ENCODE measurements at regions not wholly inside any gene's neighbourhood (a gene's known extent, or its start where the extent isn't known, plus 50 kb on each side); places are given as distances from the start of the nearest gene placed in this dataset.

DNA sequence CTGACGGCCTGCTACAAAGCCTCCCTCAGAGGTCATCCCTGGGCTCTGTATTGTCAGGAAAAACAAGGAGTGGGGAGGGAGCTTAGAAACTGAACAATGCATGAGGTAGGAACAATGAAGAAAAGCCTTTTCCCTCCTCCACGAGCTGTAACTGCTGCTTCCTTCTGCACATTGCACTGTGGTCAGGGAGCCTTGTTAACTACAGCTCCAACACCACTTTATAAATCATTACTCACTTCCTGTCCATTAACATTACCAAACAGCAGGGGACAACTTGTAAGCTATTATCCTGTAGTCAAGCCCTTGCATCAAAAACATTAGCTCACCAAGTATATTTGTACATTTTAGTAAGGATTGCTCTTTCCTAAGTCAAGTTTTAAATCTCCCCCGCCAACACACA, 336.0 kb upstream of the NR5A2 start:
- Histone ChIP-seq H4K8ac (ENCODE audit: low read length) (no peak overlapping the region), H2BK12ac (ENCODE audit: low read length in 2 of 2) (no peak overlapping the region), H3K4ac (ENCODE audit: low read depth in 1 of 2, low read length in 2 of 2) (no peak overlapping the region), H3K27ac (ENCODE audit: low read length, poor library complexity, severe bottlenecking) (peak overlapping the region; percentile 66), H2AK5ac (ENCODE audit: low read length, severe bottlenecking) (no peak overlapping the region), H4K91ac (ENCODE audit: low read length) (no peak overlapping the region), H3K18ac (ENCODE audit: low read depth in 1 of 2, low read length in 2 of 2) (peak overlapping the region; percentile 48 to 58), H3K9me3 (ENCODE audit: control insufficient read depth, low read length) (no peaks in the 10 kb centered on the region), H2BK15ac (ENCODE audit: low read depth, poor library complexity, severe bottlenecking) (no peak overlapping the region), H2BK120ac (ENCODE audit: low read depth, low read length) (peak overlapping the region; percentile 71), H3K14ac (ENCODE audit: low read length in 2 of 2) (no peak overlapping the region), H3K4me2 (ENCODE audit: low read length, poor library complexity, severe bottlenecking) (no peak overlapping the region), H3K23ac (ENCODE audit: low read length in 2 of 2) (no peak overlapping the region), H2BK5ac (ENCODE audit: low read depth, low read length, poor library complexity, severe bottlenecking) (no peak overlapping the region), H3K79me1 (replicated peaks; ENCODE audit: low read length, poor library complexity, severe bottlenecking) (no peaks in the 10 kb centered on the region), H3K4me1 (ENCODE audit: control insufficient read depth, insufficient read depth, low read depth, low read length) (peaks cover 8% of the 10 kb centered on the region), H3K4me3 (ENCODE audit: insufficient read depth in 1 of 2, low read depth in 1 of 2, low read length in 2 of 2) (no peak overlapping the region), H2AFZ (ENCODE audit: low read depth, low read length) (no peak overlapping the region), H3K36me3 (ENCODE audit: control insufficient read depth in 1 of 2, insufficient read depth in 2 of 2, low read depth in 1 of 2, low read length in 2 of 2) (no peaks in the 10 kb centered on the region), H3K9ac (ENCODE audit: low read length) (peak overlapping the region; percentile 37), H3K27me3 (ENCODE audit: control insufficient read depth in 1 of 2, insufficient read depth in 1 of 2, low read length in 2 of 2) (no peaks in the 10 kb centered on the region)
- DNase-seq, result peak; percentile 92
- WGBS, result 15% methylated on average over 3 of the region's 3 CpGs

DNA sequence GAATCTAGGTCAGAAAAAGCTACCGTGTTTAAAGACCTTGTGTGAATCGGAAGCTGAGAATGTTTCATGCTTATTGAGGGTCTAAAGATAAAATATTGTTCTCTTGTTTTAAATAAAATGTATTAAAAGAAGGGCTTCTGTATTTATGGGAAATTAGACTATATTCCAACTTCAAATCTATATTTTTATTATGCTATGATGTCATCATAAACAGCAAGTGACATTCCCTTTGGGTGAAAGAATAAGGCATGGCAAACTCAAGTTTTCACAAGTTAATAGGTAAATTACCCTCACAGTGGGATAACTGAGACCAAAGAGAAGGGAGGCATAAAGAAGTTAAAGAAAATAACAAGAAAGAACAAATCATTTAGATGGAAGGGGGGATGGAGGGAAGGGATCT, 333.8 kb upstream of the NR5A2 start:
- no peak overlapping the region for H2BK15ac ChIP-seq (ENCODE audit: low read depth, poor library complexity, severe bottlenecking)
- no peak overlapping the region for H2AK5ac ChIP-seq (ENCODE audit: low read length, severe bottlenecking)
- no peak overlapping the region for H3K14ac ChIP-seq (ENCODE audit: low read length in 2 of 2)
- no peak overlapping the region for H2BK12ac ChIP-seq (ENCODE audit: low read length in 2 of 2)
- no peak overlapping the region for H3K18ac ChIP-seq (ENCODE audit: low read depth in 1 of 2, low read length in 2 of 2)
- no peak for DNase-seq
- H3K23ac ChIP-seq (ENCODE audit: low read length in 2 of 2), result no peak overlapping the region
- H2BK120ac ChIP-seq (ENCODE audit: low read depth, low read length), result no peak overlapping the region
- no peak overlapping the region for H2AFZ ChIP-seq (ENCODE audit: low read depth, low read length)
- 96% methylated on average over 2 of the region's 2 CpGs for WGBS
- no peak overlapping the region for H3K9ac ChIP-seq (ENCODE audit: low read length)
- H3K4me1 ChIP-seq (ENCODE audit: control insufficient read depth, insufficient read depth, low read depth, low read length), result peaks cover 4% of the 10 kb centered on the region
- H3K4me2 ChIP-seq (ENCODE audit: low read length, poor library complexity, severe bottlenecking), result no peak overlapping the region
- no peak overlapping the region for H3K4ac ChIP-seq (ENCODE audit: low read depth in 1 of 2, low read length in 2 of 2)
- no peak overlapping the region for H3K27ac ChIP-seq (ENCODE audit: low read length, poor library complexity, severe bottlenecking)
- H3K4me3 ChIP-seq (ENCODE audit: insufficient read depth in 1 of 2, low read depth in 1 of 2, low read length in 2 of 2), result no peak overlapping the region
- no peaks in the 10 kb centered on the region for H3K36me3 ChIP-seq (ENCODE audit: control insufficient read depth in 1 of 2, insufficient read depth in 2 of 2, low read depth in 1 of 2, low read length in 2 of 2)
- no peaks in the 10 kb centered on the region for H3K9me3 ChIP-seq (ENCODE audit: control insufficient read depth, low read length)
- no peak overlapping the region for H4K8ac ChIP-seq (ENCODE audit: low read length)
- H4K91ac ChIP-seq (ENCODE audit: low read length), result no peak overlapping the region
- H3K27me3 ChIP-seq (ENCODE audit: control insufficient read depth in 1 of 2, insufficient read depth in 1 of 2, low read length in 2 of 2), result no peaks in the 10 kb centered on the region
- H3K79me1 ChIP-seq (replicated peaks; ENCODE audit: low read length, poor library complexity, severe bottlenecking), result no peaks in the 10 kb centered on the region
- H2BK5ac ChIP-seq (ENCODE audit: low read depth, low read length, poor library complexity, severe bottlenecking), result no peak overlapping the region

DNA sequence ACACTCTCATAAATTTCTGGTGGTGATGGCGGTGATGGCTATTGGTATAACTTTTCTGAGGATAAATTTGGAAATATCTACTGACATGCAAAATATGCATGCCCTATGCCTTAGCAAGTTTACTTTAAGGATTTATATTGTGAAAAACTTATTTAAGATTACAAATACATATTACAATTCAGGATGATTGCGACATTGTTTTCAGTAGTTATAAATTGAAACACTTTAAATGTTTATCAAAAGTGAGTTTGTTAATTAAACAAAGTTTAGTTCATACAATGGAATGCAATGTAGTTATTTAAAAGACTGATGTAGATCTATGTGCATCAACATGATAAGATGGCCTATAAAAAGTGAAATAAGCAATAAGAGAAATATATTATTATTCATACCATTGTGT, 331.3 kb upstream of the NR5A2 start:
- no peak overlapping the region for H3K9ac ChIP-seq (ENCODE audit: low read length)
- no peak overlapping the region for H2AK5ac ChIP-seq (ENCODE audit: low read length, severe bottlenecking)
- no peak overlapping the region for H4K8ac ChIP-seq (ENCODE audit: low read length)
- H3K27me3 ChIP-seq (ENCODE audit: control insufficient read depth in 1 of 2, insufficient read depth in 1 of 2, low read length in 2 of 2), result no peaks in the 10 kb centered on the region
- H2BK5ac ChIP-seq (ENCODE audit: low read depth, low read length, poor library complexity, severe bottlenecking), result no peak overlapping the region
- H3K23ac ChIP-seq (ENCODE audit: low read length in 2 of 2), result no peak overlapping the region
- no peak overlapping the region for H2AFZ ChIP-seq (ENCODE audit: low read depth, low read length)
- H3K4ac ChIP-seq (ENCODE audit: low read depth in 1 of 2, low read length in 2 of 2), result no peak overlapping the region
- no peak overlapping the region for H3K4me3 ChIP-seq (ENCODE audit: insufficient read depth in 1 of 2, low read depth in 1 of 2, low read length in 2 of 2)
- H3K27ac ChIP-seq (ENCODE audit: low read length, poor library complexity, severe bottlenecking), result no peak overlapping the region
- H3K36me3 ChIP-seq (ENCODE audit: control insufficient read depth in 1 of 2, insufficient read depth in 2 of 2, low read depth in 1 of 2, low read length in 2 of 2), result no peaks in the 10 kb centered on the region
- H2BK15ac ChIP-seq (ENCODE audit: low read depth, poor library complexity, severe bottlenecking), result no peak overlapping the region
- no CpG with 5 or more reads among the region's 2 CpGs for WGBS
- no peak overlapping the region for H4K91ac ChIP-seq (ENCODE audit: low read length)
- DNase-seq, result no peak
- no peak overlapping the region for H3K14ac ChIP-seq (ENCODE audit: low read length in 2 of 2)
- peaks cover 2% of the 10 kb centered on the region for H3K4me1 ChIP-seq (ENCODE audit: control insufficient read depth, insufficient read depth, low read depth, low read length)
- H2BK120ac ChIP-seq (ENCODE audit: low read depth, low read length), result no peak overlapping the region
- H3K9me3 ChIP-seq (ENCODE audit: control insufficient read depth, low read length), result no peaks in the 10 kb centered on the region
- H3K79me1 ChIP-seq (replicated peaks; ENCODE audit: low read length, poor library complexity, severe bottlenecking), result no peaks in the 10 kb centered on the region
- no peak overlapping the region for H2BK12ac ChIP-seq (ENCODE audit: low read length in 2 of 2)
- no peak overlapping the region for H3K18ac ChIP-seq (ENCODE audit: low read depth in 1 of 2, low read length in 2 of 2)
- no peak overlapping the region for H3K4me2 ChIP-seq (ENCODE audit: low read length, poor library complexity, severe bottlenecking)

DNA sequence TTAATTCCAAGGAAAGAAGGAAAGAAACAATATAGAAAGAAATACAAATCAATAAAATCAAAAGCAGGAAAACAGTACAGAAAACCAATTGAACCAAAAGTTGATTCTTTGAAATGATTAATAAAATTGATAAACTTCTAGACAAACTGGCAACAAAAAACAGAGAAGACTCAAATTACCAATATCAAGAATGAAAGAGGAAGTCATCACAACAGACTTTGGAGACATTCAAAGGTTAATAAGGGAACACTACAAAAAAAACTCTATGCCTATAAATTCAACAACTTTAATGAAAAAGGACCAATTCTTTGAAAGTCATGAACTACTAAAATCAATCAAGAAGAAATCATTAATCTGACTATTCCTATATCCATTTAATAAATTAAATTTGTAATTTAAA, 329.3 kb upstream of the NR5A2 start:
- no peak for DNase-seq
- Histone ChIP-seq H3K27ac (ENCODE audit: low read length, poor library complexity, severe bottlenecking) (no peak overlapping the region), H3K4me1 (ENCODE audit: control insufficient read depth, insufficient read depth, low read depth, low read length) (no peaks in the 10 kb centered on the region), H3K9me3 (ENCODE audit: control insufficient read depth, low read length) (no peaks in the 10 kb centered on the region), H4K91ac (ENCODE audit: low read length) (no peak overlapping the region), H3K4ac (ENCODE audit: low read depth in 1 of 2, low read length in 2 of 2) (no peak overlapping the region), H3K36me3 (ENCODE audit: control insufficient read depth in 1 of 2, insufficient read depth in 2 of 2, low read depth in 1 of 2, low read length in 2 of 2) (no peaks in the 10 kb centered on the region), H2BK5ac (ENCODE audit: low read depth, low read length, poor library complexity, severe bottlenecking) (no peak overlapping the region), H3K9ac (ENCODE audit: low read length) (no peak overlapping the region), H3K79me1 (replicated peaks; ENCODE audit: low read length, poor library complexity, severe bottlenecking) (no peaks in the 10 kb centered on the region), H2BK12ac (ENCODE audit: low read length in 2 of 2) (no peak overlapping the region), H2AK5ac (ENCODE audit: low read length, severe bottlenecking) (no peak overlapping the region), H2BK15ac (ENCODE audit: low read depth, poor library complexity, severe bottlenecking) (no peak overlapping the region), H2AFZ (ENCODE audit: low read depth, low read length) (no peak overlapping the region), H2BK120ac (ENCODE audit: low read depth, low read length) (no peak overlapping the region), H3K4me3 (ENCODE audit: insufficient read depth in 1 of 2, low read depth in 1 of 2, low read length in 2 of 2) (no peak overlapping the region), H3K14ac (ENCODE audit: low read length in 2 of 2) (no peak overlapping the region), H3K27me3 (ENCODE audit: control insufficient read depth in 1 of 2, insufficient read depth in 1 of 2, low read length in 2 of 2) (no peaks in the 10 kb centered on the region), H3K23ac (ENCODE audit: low read length in 2 of 2) (no peak overlapping the region), H4K8ac (ENCODE audit: low read length) (no peak overlapping the region), H3K4me2 (ENCODE audit: low read length, poor library complexity, severe bottlenecking) (no peak overlapping the region), H3K18ac (ENCODE audit: low read depth in 1 of 2, low read length in 2 of 2) (no peak overlapping the region)

Measured in mesenchymal stem cell (in vitro differentiated cells and primary cell).